H9 (cell line): ENCODE measurements at regions not wholly inside any gene's neighbourhood (a gene's known extent, or its start where the extent isn't known, plus 50 kb on each side); places are given as distances from the start of the nearest gene placed in this dataset.

ENCODE experiments used
- DNase-seq: peaks from one replicate; pipeline ENCODE4 v3.0.0-alpha.2; 2017
- H2AFZ ChIP-seq: one replicate; pipeline ENCODE4 v1.6.1; 2013; ENCODE audit warnings: mild to moderate bottlenecking, low read length, control low read depth, moderate library complexity
- H2AK5ac ChIP-seq: 2 replicates; pipeline ENCODE4 v1.6.1; 2013; ENCODE audit warnings: low read length, control low read depth, mixed read lengths; ENCODE audit not compliant: insufficient read length
- H2BK120ac ChIP-seq: one replicate; pipeline ENCODE4 v1.6.1; 2013; ENCODE audit warnings: low read depth, mild to moderate bottlenecking, low read length, control low read depth, inconsistent platforms; ENCODE audit not compliant: poor library complexity, severe bottlenecking
- H2BK12ac ChIP-seq: 2 replicates; pipeline ENCODE4 v1.6.1; 2013; ENCODE audit warnings: low read length, control low read depth, mixed read lengths, low read depth; ENCODE audit not compliant: insufficient read length
- H2BK15ac ChIP-seq: 2 replicates; pipeline ENCODE4 v1.6.1; 2013; ENCODE audit warnings: low read depth, low read length, control low read depth
- H2BK20ac ChIP-seq: one replicate; pipeline ENCODE4 v1.6.1; 2013; ENCODE audit warnings: low read depth, mild to moderate bottlenecking, low read length, control low read depth, inconsistent platforms; ENCODE audit not compliant: poor library complexity, severe bottlenecking
- H2BK5ac ChIP-seq: 2 replicates; pipeline ENCODE4 v1.6.1; 2013; ENCODE audit warnings: low read length, control low read depth, mixed read lengths; ENCODE audit not compliant: insufficient read length
- H3K14ac ChIP-seq: 2 replicates; pipeline ENCODE4 v1.6.1; 2013; ENCODE audit warnings: low read length, control low read depth; ENCODE audit not compliant: insufficient read depth
- H3K18ac ChIP-seq: 2 replicates; pipeline ENCODE4 v1.6.1; 2013; ENCODE audit warnings: low read depth, mild to moderate bottlenecking, mixed read lengths, low read length, control low read depth; ENCODE audit not compliant: insufficient read length
- H3K23ac ChIP-seq: 2 replicates; pipeline ENCODE4 v1.6.1; 2013; ENCODE audit warnings: low read length, control low read depth, mixed read lengths, low read depth; ENCODE audit not compliant: insufficient read length
- H3K23me2 ChIP-seq: 2 replicates; pipeline ENCODE4 v1.6.1; 2013; ENCODE audit warnings: low read depth, mild to moderate bottlenecking, mixed read lengths, low read length, control low read depth; ENCODE audit not compliant: insufficient read length, poor library complexity, severe bottlenecking
- H3K27ac ChIP-seq: 2 replicates; pipeline ENCODE4 v1.5.1; 2013; ENCODE audit warnings: low read length, control low read depth, mixed read lengths, low read depth; ENCODE audit not compliant: insufficient read length
- H3K27me3 ChIP-seq: 2 replicates; pipeline ENCODE4 v1.6.1; 2013; ENCODE audit warnings: low read length, control low read depth, inconsistent platforms; ENCODE audit not compliant: insufficient read depth
- H3K4ac ChIP-seq: 2 replicates; pipeline ENCODE4 v1.6.1; 2013; ENCODE audit warnings: low read depth, mild to moderate bottlenecking, control low read depth, inconsistent platforms, low read length, moderate library complexity
- H3K4me1 ChIP-seq: 2 replicates; pipeline ENCODE4 v1.6.1; 2013; ENCODE audit warnings: low read length, control low read depth, inconsistent platforms; ENCODE audit not compliant: insufficient read depth
- H3K4me2 ChIP-seq: 2 replicates; pipeline ENCODE4 v1.6.1; 2013; ENCODE audit warnings: low read length, control low read depth, mixed read lengths; ENCODE audit not compliant: insufficient read length, insufficient read depth
- H3K56ac ChIP-seq: 2 replicates; pipeline ENCODE4 v1.6.1; 2013; ENCODE audit warnings: low read depth, mild to moderate bottlenecking, mixed read lengths, low read length, control low read depth; ENCODE audit not compliant: insufficient read length
- H3K79me1 ChIP-seq: 2 replicates; pipeline ENCODE4 v1.6.1; 2013; ENCODE audit warnings: low read depth, mild to moderate bottlenecking, moderate library complexity, low read length, control low read depth, inconsistent platforms; ENCODE audit not compliant: insufficient read depth, poor library complexity, severe bottlenecking
- H3K79me2 ChIP-seq: 2 replicates; pipeline ENCODE4 v1.6.1; 2013; ENCODE audit warnings: low read length, control low read depth, inconsistent platforms; ENCODE audit not compliant: insufficient read depth
- H3K9ac ChIP-seq: 2 replicates; pipeline ENCODE4 v1.6.1; 2013; ENCODE audit warnings: low read length, control low read depth, mixed read lengths; ENCODE audit not compliant: insufficient read length; ENCODE audit errors: extremely low read depth
- H3K9me3 ChIP-seq: one replicate; pipeline ENCODE4 v1.6.1; 2013; ENCODE audit warnings: low read depth, low read length, inconsistent platforms; ENCODE audit not compliant: control insufficient read depth
- H3T11ph ChIP-seq: one replicate; pipeline ENCODE4 v1.6.1; 2013; ENCODE audit warnings: mild to moderate bottlenecking, low read length, control low read depth, inconsistent platforms
- H4K20me1 ChIP-seq: one replicate; pipeline ENCODE4 v1.6.1; 2013; ENCODE audit not compliant: control insufficient read depth, insufficient read length, insufficient read depth
- H4K5ac ChIP-seq: 2 replicates; pipeline ENCODE4 v1.6.1; 2013; ENCODE audit warnings: low read depth, mild to moderate bottlenecking, mixed read lengths, low read length, control low read depth; ENCODE audit not compliant: insufficient read length
- H4K8ac ChIP-seq: replicated peaks from 2 replicates; pipeline ENCODE4 v1.6.1; 2013; ENCODE audit warnings: low read length, control low read depth, mixed read lengths, low read depth; ENCODE audit not compliant: insufficient read length
- H4K91ac ChIP-seq: 2 replicates; pipeline ENCODE4 v1.6.1; 2013; ENCODE audit warnings: low read depth, mild to moderate bottlenecking, moderate library complexity, mixed read lengths, low read length, control low read depth; ENCODE audit not compliant: insufficient read length
- H3K27ac Mint-ChIP-seq, 3 experiments: 2 replicates in 2 of 3; 3 replicates in 1 of 3; pipeline ENCODE4 v1.8.0; 2020 to 2021; ENCODE audit warnings: mixed read lengths in 3 of 3, mild to moderate bottlenecking in 1 of 3, moderate library complexity in 1 of 3
- H3K27me3 Mint-ChIP-seq: 2 replicates; pipeline ENCODE4 v1.8.0; 2021; ENCODE audit warnings: low read depth, mild to moderate bottlenecking, moderate library complexity, mixed read lengths
- H3K36me3 Mint-ChIP-seq, 3 experiments: 2 replicates in 2 of 3; 3 replicates in 1 of 3; pipeline ENCODE4 v1.8.0; 2020 to 2021; ENCODE audit warnings: low read depth in 3 of 3, mixed read lengths in 3 of 3; ENCODE audit not compliant: insufficient read depth in 1 of 3
- H3K4me1 Mint-ChIP-seq, 2 experiments: 2 replicates each; pipeline ENCODE4 v1.8.0; 2020; ENCODE audit warnings: mixed read lengths in 2 of 2
- H3K4me3 Mint-ChIP-seq, 2 experiments: 2 replicates in 1 of 2; 3 replicates in 1 of 2; pipeline ENCODE4 v1.8.0; 2020 to 2021; ENCODE audit warnings: mild to moderate bottlenecking in 2 of 2, mixed read lengths in 2 of 2, moderate library complexity in 1 of 2
- H3K9me3 Mint-ChIP-seq, 2 experiments: 2 replicates in 1 of 2; 3 replicates in 1 of 2; pipeline ENCODE4 v1.8.0; 2020; ENCODE audit warnings: mild to moderate bottlenecking in 2 of 2, mixed read lengths in 2 of 2, moderate library complexity in 1 of 2
- WGBS: extraction: QIAGEN DNeasy Blood & Tissue Kit; methylation state at CpG from one replicate; pipeline ENCODE4 v1.1.7; 2013; ENCODE audit warnings: missing lambda C conversion rate, low lambda C conversion rate, mixed read lengths; ENCODE audit not compliant: insufficient read length; ENCODE audit errors: extremely low coverage; 5-methylcytosine and 5-hydroxymethylcytosine counted together
- TF ChIP-seq, protein P1 (sequence below): fragments of 200-600 bp; sonication (generic); conservative IDR thresholded peaks from 3 replicates; pipeline ENCODE4 v1.8.0; 2021; ENCODE audit warnings: antibody characterized with exemption, mild to moderate bottlenecking

GRCh38 chr14:84217066-84217465, 1312.9 kb upstream of the FLRT2 start:
- no peak overlapping the region for H2BK5ac ChIP-seq
- no peak overlapping the region for H4K8ac ChIP-seq
- no peak overlapping the region for H3K4ac ChIP-seq
- no peak overlapping the region for H3K27ac ChIP-seq
- H3K14ac ChIP-seq, result no peak overlapping the region
- Mint-ChIP-seq H3K4me3 (no peak overlapping the region), H3K4me1 (no peaks in the 10 kb centered on the region), H3K36me3 (peaks cover 4 to 11% (median 8%) of the 10 kb centered on the region in 3 experiments; a peak in 6 of 7 replicates), H3K27ac (no peak overlapping the region), H3K27me3 (no peaks in the 10 kb centered on the region), H3K9me3 (peaks cover 5 to 23% of the 10 kb centered on the region in 2 experiments)
- no peak overlapping the region for H3K23ac ChIP-seq
- TF ChIP-seq, protein P1, sequence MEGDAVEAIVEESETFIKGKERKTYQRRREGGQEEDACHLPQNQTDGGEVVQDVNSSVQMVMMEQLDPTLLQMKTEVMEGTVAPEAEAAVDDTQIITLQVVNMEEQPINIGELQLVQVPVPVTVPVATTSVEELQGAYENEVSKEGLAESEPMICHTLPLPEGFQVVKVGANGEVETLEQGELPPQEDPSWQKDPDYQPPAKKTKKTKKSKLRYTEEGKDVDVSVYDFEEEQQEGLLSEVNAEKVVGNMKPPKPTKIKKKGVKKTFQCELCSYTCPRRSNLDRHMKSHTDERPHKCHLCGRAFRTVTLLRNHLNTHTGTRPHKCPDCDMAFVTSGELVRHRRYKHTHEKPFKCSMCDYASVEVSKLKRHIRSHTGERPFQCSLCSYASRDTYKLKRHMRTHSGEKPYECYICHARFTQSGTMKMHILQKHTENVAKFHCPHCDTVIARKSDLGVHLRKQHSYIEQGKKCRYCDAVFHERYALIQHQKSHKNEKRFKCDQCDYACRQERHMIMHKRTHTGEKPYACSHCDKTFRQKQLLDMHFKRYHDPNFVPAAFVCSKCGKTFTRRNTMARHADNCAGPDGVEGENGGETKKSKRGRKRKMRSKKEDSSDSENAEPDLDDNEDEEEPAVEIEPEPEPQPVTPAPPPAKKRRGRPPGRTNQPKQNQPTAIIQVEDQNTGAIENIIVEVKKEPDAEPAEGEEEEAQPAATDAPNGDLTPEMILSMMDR, result no peak
- no peak overlapping the region for H2BK120ac ChIP-seq
- H3K9ac ChIP-seq, result no peak overlapping the region
- H2BK15ac ChIP-seq, result no peak overlapping the region
- DNase-seq, result no peak
- H3K79me2 ChIP-seq, result no peaks in the 10 kb centered on the region
- no peak overlapping the region for H2BK12ac ChIP-seq
- H3K4me2 ChIP-seq, result no peak overlapping the region
- no peaks in the 10 kb centered on the region for H3K23me2 ChIP-seq
- no peaks in the 10 kb centered on the region for H3K27me3 ChIP-seq
- H4K5ac ChIP-seq, result no peak overlapping the region
- no peaks in the 10 kb centered on the region for H3K79me1 ChIP-seq
- H4K20me1 ChIP-seq, result no peaks in the 10 kb centered on the region
- H3K4me1 ChIP-seq, result no peaks in the 10 kb centered on the region
- no peak overlapping the region for H3T11ph ChIP-seq
- no peak overlapping the region for H3K56ac ChIP-seq
- H4K91ac ChIP-seq, result no peak overlapping the region
- no peak overlapping the region for H2AK5ac ChIP-seq
- no peak overlapping the region for H2AFZ ChIP-seq
- WGBS, result no CpG with 5 or more reads among the region's 1 CpG
- no peak overlapping the region for H2BK20ac ChIP-seq
- H3K9me3 ChIP-seq, result no peaks in the 10 kb centered on the region
- no peak overlapping the region for H3K18ac ChIP-seq
